GM18519 (cell line): ENCODE measurements at regions not wholly inside any gene's neighbourhood (a gene's known extent, or its start where the extent isn't known, plus 50 kb on each side); places are given as distances from the start of the nearest gene placed in this dataset.

Experiments used
- ATAC-seq: cut with Tn5 transposase; IDR thresholded peaks from one replicate; pipeline ENCODE4 v1.9.1; 2021; ENCODE audit warnings: mild to moderate bottlenecking, moderate library complexity; ENCODE audit not compliant: unreplicated experiment, low FRiP score

GRCh38 chr18:57991552-57991951 is 52.5 kb upstream of the NEDD4L start:
- ATAC-seq, result no peak

- ATAC-seq, result no peak
Observed at GRCh38 chr18:57989536-57989935, 54.5 kb upstream of the NEDD4L start.

- no peak for ATAC-seq
Observed at GRCh38 chr18:57984490-57985115, 59.4 kb upstream of the NEDD4L start.

GRCh38 chr18:57983965-57984364 is 60.1 kb upstream of the NEDD4L start:
- no peak for ATAC-seq

GRCh38 chr18:57983472-57983871 is 60.6 kb upstream of the NEDD4L start:
- no peak for ATAC-seq

GRCh38 chr18:57982372-57983021 is 61.5 kb upstream of the NEDD4L start:
- no peak for ATAC-seq

GRCh38 chr18:57981308-57982028 is 62.6 kb upstream of the NEDD4L start:
- ATAC-seq, result no peak

- ATAC-seq, result no peak
Observed at GRCh38 chr18:57980573-57981307, 63.3 kb upstream of the NEDD4L start.

GRCh38 chr18:57976230-57976773 is 67.7 kb upstream of the NEDD4L start:
- no peak for ATAC-seq

GRCh38 chr18:57975805-57976204 is 68.2 kb upstream of the NEDD4L start:
- no peak for ATAC-seq

GRCh38 chr18:57974585-57975265 is 69.3 kb upstream of the NEDD4L start:
- ATAC-seq, result no peak

- no peak for ATAC-seq
Observed at GRCh38 chr18:57973889-57974288, 70.1 kb upstream of the NEDD4L start.

- no peak for ATAC-seq
Observed at GRCh38 chr18:57970356-57971095, 73.5 kb upstream of the NEDD4L start.

- ATAC-seq, result no peak
Observed at GRCh38 chr18:57969824-57970223, 74.2 kb upstream of the NEDD4L start.

- peak; percentile 58 for ATAC-seq
Observed at GRCh38 chr18:57965246-57965645, 78.8 kb upstream of the NEDD4L start.

GRCh38 chr18:57961876-57962505 is 82.0 kb upstream of the NEDD4L start:
- no peak for ATAC-seq

- no peak for ATAC-seq
Observed at GRCh38 chr18:57961411-57961810, 82.6 kb upstream of the NEDD4L start.

- ATAC-seq, result no peak
Observed at GRCh38 chr18:57959278-57959677, 84.7 kb upstream of the NEDD4L start.

- no peak for ATAC-seq
Observed at GRCh38 chr18:57957210-57957609, 86.8 kb upstream of the NEDD4L start.
